ENCODE measurements at regions not wholly inside any gene's neighbourhood (a gene's known extent, or its start where the extent isn't known, plus 50 kb on each side); places are given as distances from the start of the nearest gene placed in this dataset.

GRCh38 chrX:125236955-125237354 lies 82.7 kb upstream of the TEX13C start:
- TF ChIP-seq CTCF (IDR thresholded peaks at IDR 0.05; ENCODE audit: insufficient read depth, low read depth, low read length) = no peak
- no peak for TF ChIP-seq EZH2 (IDR thresholded peaks at IDR 0.05; ENCODE audit: insufficient read depth, low read length)
